ENCODE measurements at regions not wholly inside any gene's neighbourhood (a gene's known extent, or its start where the extent isn't known, plus 50 kb on each side); places are given as distances from the start of the nearest gene placed in this dataset.

DNA sequence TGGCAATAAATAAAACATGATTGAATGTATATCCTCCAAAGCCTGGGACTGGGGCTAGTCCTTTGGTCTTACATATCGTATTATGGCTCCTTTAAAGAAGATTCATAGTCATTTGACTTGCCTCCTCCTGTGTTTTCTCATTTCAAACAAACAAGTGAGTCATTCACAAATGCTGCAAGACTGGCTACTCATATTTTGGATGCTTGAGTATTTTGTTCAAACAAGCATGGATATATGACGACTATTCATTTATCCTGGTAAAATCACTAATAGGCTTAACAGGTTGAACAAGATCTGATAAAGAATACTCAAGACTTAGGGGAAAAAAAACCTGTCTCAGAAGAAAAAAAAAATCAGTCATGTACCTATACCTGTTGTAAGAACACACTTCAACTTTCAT is 111.1 kb upstream of the CCDC28A start:
- no peak overlapping the region for H3K18ac ChIP-seq (ENCODE audit: insufficient read length, low read depth, low read length)
- H3K9me3 Mint-ChIP-seq: no peaks in the 10 kb centered on the region
- no peaks in the 10 kb centered on the region for H4K20me1 ChIP-seq (ENCODE audit: control insufficient read depth, insufficient read depth, insufficient read length)
- H3K79me2 ChIP-seq (ENCODE audit: insufficient read depth, low read length): peaks cover 2% of the 10 kb centered on the region; the same call in 1 of the 2 replicates
- H2BK20ac ChIP-seq (ENCODE audit: low read depth, low read length, poor library complexity, severe bottlenecking): no peak overlapping the region
- no peak overlapping the region for H3K9ac ChIP-seq (ENCODE audit: extremely low read depth, insufficient read length, low read length)
- no peak overlapping the region for H3K23ac ChIP-seq (ENCODE audit: insufficient read length, low read depth, low read length)
- H3K27ac Mint-ChIP-seq: no peak overlapping the region
- no CpG with 5 or more reads among the region's 2 CpGs for WGBS (ENCODE audit: extremely low coverage, insufficient read length, low lambda C conversion rate)
- no peak overlapping the region for H3K14ac ChIP-seq (ENCODE audit: insufficient read depth, low read length)
- H3K27ac ChIP-seq (ENCODE audit: insufficient read length, low read depth, low read length): no peak overlapping the region
- H3K27me3 ChIP-seq (ENCODE audit: insufficient read depth, low read length): no peaks in the 10 kb centered on the region
- no peak overlapping the region for H2BK15ac ChIP-seq (ENCODE audit: low read depth, low read length)
- no peak overlapping the region for H3K56ac ChIP-seq (ENCODE audit: insufficient read length, low read depth, low read length)
- no peak overlapping the region for H2BK120ac ChIP-seq (ENCODE audit: low read depth, low read length, poor library complexity, severe bottlenecking)
- no peak for DNase-seq
- H3K4ac ChIP-seq (ENCODE audit: low read depth, low read length): no peak overlapping the region
- H3K23me2 ChIP-seq (ENCODE audit: insufficient read length, low read depth, low read length, poor library complexity, severe bottlenecking): no peaks in the 10 kb centered on the region
- no peak overlapping the region for H3K4me3 Mint-ChIP-seq
- H4K8ac ChIP-seq (replicated peaks; ENCODE audit: insufficient read length, low read depth, low read length): no peak overlapping the region
- no peaks in the 10 kb centered on the region for H3K27me3 Mint-ChIP-seq (ENCODE audit: low read depth)
- no peak overlapping the region for H4K5ac ChIP-seq (ENCODE audit: insufficient read length, low read depth, low read length)
- no peak overlapping the region for H2BK5ac ChIP-seq (ENCODE audit: insufficient read length, low read length)
- no peak overlapping the region for H3K4me2 ChIP-seq (ENCODE audit: insufficient read depth, insufficient read length, low read length)
- no peaks in the 10 kb centered on the region for H3K36me3 Mint-ChIP-seq (ENCODE audit: insufficient read depth in 1 of 3, low read depth in 3 of 3)
- no peak overlapping the region for H2AFZ ChIP-seq (ENCODE audit: low read length)
- no peak for TF ChIP-seq CTCF (conservative IDR thresholded peaks at IDR 0.05)
- H4K91ac ChIP-seq (ENCODE audit: insufficient read length, low read depth, low read length): no peak overlapping the region
- H3K4me1 ChIP-seq (ENCODE audit: insufficient read depth, low read length): no peaks in the 10 kb centered on the region
- no peak overlapping the region for H2BK12ac ChIP-seq (ENCODE audit: insufficient read length, low read depth, low read length)
- no peak overlapping the region for H3T11ph ChIP-seq (ENCODE audit: low read length)
- H3K9me3 ChIP-seq (ENCODE audit: control insufficient read depth, low read depth, low read length): no peaks in the 10 kb centered on the region
- no peak overlapping the region for H2AK5ac ChIP-seq (ENCODE audit: insufficient read length, low read length)
- peaks cover 7% of the 10 kb centered on the region for H3K79me1 ChIP-seq (ENCODE audit: insufficient read depth, low read depth, low read length, poor library complexity, severe bottlenecking)
- H3K4me1 Mint-ChIP-seq: peaks cover 2 to 6% of the 10 kb centered on the region in 2 experiments; a peak in 3 of 4 replicates
